PC-3 (cell line): ENCODE measurements at regions not wholly inside any gene's neighbourhood (a gene's known extent, or its start where the extent isn't known, plus 50 kb on each side); places are given as distances from the start of the nearest gene placed in this dataset.

Experiments
- ATAC-seq: fragments of 200-7000 bp; cut with Tn5 transposase; 2 replicates; pipeline ENCODE4 v1.9.1; 2020; ENCODE audit warnings: mild to moderate bottlenecking, moderate library complexity
- BruUV-seq: library from RNA; stranded (reverse); fragments of 400-500 nt; replicated peaks from 2 replicates; lab custom pipeline; 2021; lab: Mats Ljungman, UMichigan
- CTCF ChIA-PET: fragments of 300-600 bp; sonication (Branson Sonifier 250); formaldehyde crosslinking; loops from one replicate; lab custom pipeline; 2022; ENCODE audit warnings: antibody characterized with exemption; lab: Charles Lee
- POLR2A ChIA-PET: fragments of 300-600 bp; sonication (Branson Sonifier 250); formaldehyde crosslinking; loops from one replicate; lab custom pipeline; 2022; ENCODE audit warnings: antibody characterized with exemption; ENCODE audit not compliant: unreplicated experiment; lab: Charles Lee
- DNase-seq: peaks from one replicate; pipeline ENCODE4 v3.0.0-alpha.2; 2015
- H2AFZ ChIP-seq: fragments of 300-600 bp; sonication (generic); 2 replicates; pipeline ENCODE4 v1.6.0; 2016; ENCODE audit warnings: antibody characterized with exemption, low read length
- H3F3A ChIP-seq: fragments of 300-600 bp; sonication (generic); one replicate; pipeline ENCODE4 v1.6.0; 2017; ENCODE audit warnings: antibody characterized with exemption, low read length, control low read depth, mild to moderate bottlenecking; ENCODE audit not compliant: unreplicated experiment
- H3K27ac ChIP-seq: fragments of 300-600 bp; sonication (generic); 2 replicates; pipeline ENCODE4 v1.5.1; 2016; ENCODE audit warnings: mild to moderate bottlenecking, low read length
- H3K27me3 ChIP-seq: fragments of 300-600 bp; sonication (generic); 2 replicates; pipeline ENCODE4 v1.6.1; 2016; ENCODE audit warnings: low read length, mixed read lengths
- H3K36me3 ChIP-seq: fragments of 300-600 bp; sonication (generic); 2 replicates; pipeline ENCODE4 v1.6.1; 2016; ENCODE audit warnings: low read depth, mixed run types, low read length, mixed read lengths
- H3K4me1 ChIP-seq: fragments of 300-600 bp; sonication (generic); 2 replicates; pipeline ENCODE4 v1.5.1; 2016; ENCODE audit warnings: low read length; ENCODE audit not compliant: insufficient read depth
- H3K4me2 ChIP-seq: fragments of 300-600 bp; sonication (generic); 2 replicates; pipeline ENCODE4 v1.6.0; 2016; ENCODE audit warnings: low read length
- H3K4me3 ChIP-seq: fragments of 300-600 bp; sonication (generic); 2 replicates; pipeline ENCODE4 v1.5.1; 2016; ENCODE audit warnings: mild to moderate bottlenecking, low read length, mixed read lengths
- H3K79me2 ChIP-seq: fragments of 300-600 bp; sonication (generic); 2 replicates; pipeline ENCODE4 v1.6.1; 2017; ENCODE audit warnings: low read length, mixed read lengths
- H3K9ac ChIP-seq: fragments of 300-600 bp; sonication (generic); 2 replicates; pipeline ENCODE4 v1.6.0; 2016; ENCODE audit warnings: mild to moderate bottlenecking, low read length
- H3K9me2 ChIP-seq: fragments of 300-600 bp; sonication (generic); replicated peaks from 2 replicates; pipeline ENCODE4 v1.6.1; 2016; ENCODE audit warnings: mixed run types, low read length, mixed read lengths
- H3K9me3 ChIP-seq: fragments of 300-600 bp; sonication (generic); 2 replicates; pipeline ENCODE4 v1.6.1; 2016; ENCODE audit warnings: low read length, mixed read lengths
- H4K20me1 ChIP-seq: fragments of 300-600 bp; sonication (generic); 2 replicates; pipeline ENCODE4 v1.6.1; 2016; ENCODE audit warnings: low read length, mixed read lengths
- EZH2 ChIP-seq: fragments of 300-600 bp; sonication (generic); IDR thresholded peaks from one replicate; pipeline ENCODE4 v1.6.1; 2017; ENCODE audit warnings: antibody characterized with exemption, mild to moderate bottlenecking, low read length; ENCODE audit not compliant: unreplicated experiment
- EZH2phosphoT487 ChIP-seq: fragments of 300-600 bp; sonication (generic); IDR thresholded peaks from 2 replicates; pipeline ENCODE4 v1.6.1; 2018; ENCODE audit warnings: mild to moderate bottlenecking, antibody characterized with exemption, low read length, borderline replicate concordance
- intact Hi-C: fragments of 100-400 bp; cut with micrococcal nuclease; formaldehyde crosslinking; loops from 2 replicates; pipeline ENCODE4 v1.9.0; 2023
- TF ChIP-seq, protein P1 (sequence below): fragments of 300-600 bp; sonication (generic); conservative IDR thresholded peaks from 2 replicates; pipeline ENCODE4 v1.5.1; 2017; ENCODE audit warnings: antibody characterized with exemption, low read depth, mild to moderate bottlenecking, low read length

DNA sequence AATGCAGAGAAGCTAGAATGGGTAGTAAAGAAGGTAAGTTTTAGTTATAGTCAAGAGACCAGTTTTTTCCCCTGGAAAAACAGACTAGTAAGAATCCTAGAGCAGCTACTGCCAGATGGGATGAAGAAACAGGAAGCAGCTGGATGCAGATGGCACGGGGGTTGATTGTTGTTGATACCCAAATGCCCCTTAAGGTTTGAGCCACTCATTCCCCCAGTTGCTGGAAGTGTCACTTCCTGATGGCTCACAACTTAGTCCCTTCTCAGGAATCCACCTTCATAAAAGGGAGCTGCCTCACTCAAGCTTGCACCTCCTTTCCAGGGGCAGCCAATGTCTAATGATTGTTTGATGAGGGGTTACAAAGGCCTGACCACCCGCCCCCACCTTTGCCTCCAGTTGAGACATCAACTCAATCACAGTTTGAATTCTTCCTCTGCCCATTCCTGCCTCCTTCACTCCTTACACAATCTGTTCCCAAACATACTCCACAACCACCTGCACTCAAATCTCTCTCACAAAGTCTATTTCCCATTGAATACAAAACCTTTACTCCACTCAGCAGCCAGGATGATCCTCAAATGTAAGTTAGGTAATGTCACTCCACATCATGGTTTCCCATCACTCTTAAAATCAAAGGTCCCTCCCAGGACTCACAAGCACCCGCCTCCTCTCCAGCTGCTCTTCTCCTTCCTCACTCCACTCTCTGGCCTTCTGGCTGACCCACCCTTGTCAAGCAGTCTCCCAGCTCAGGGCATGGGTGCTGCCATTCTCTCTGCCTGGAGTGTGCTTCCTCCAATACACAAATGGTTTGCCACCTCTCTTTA is 450.1 kb upstream of the THBS1 start:
- no peaks in the 10 kb centered on the region for H4K20me1 ChIP-seq
- H3K79me2 ChIP-seq, result no peaks in the 10 kb centered on the region
- no peak overlapping the region for H2AFZ ChIP-seq
- H3K27ac ChIP-seq, result peak overlapping the region; percentile 97
- H3K9me2 ChIP-seq, result no peaks in the 10 kb centered on the region
- ATAC-seq, result no peak
- no peaks in the 10 kb centered on the region for H3K27me3 ChIP-seq
- peak overlapping the region; percentile 34; the same call in 1 of the 2 replicates for H3K9ac ChIP-seq
- peaks cover 82% of the 10 kb centered on the region for H3K4me1 ChIP-seq
- peak; percentile 64 for DNase-seq
- no peaks in the 10 kb centered on the region for H3K36me3 ChIP-seq
- TF ChIP-seq EZH2phosphoT487 (no peak), EZH2 (no peak)
- POLR2A ChIA-PET, result interaction anchor here (0.5 kb wide), 1 partner anchor 704 kb away, joined by 4 read pairs; no protein-coding TSS in a partner anchor
- peaks cover 9% of the 10 kb centered on the region for H3F3A ChIP-seq
- H3K4me2 ChIP-seq, result peak overlapping the region; percentile 31
- intact Hi-C loops, result no loop called here
- no peaks in the 10 kb centered on the region for H3K9me3 ChIP-seq
- BruUV-seq, result no TSS peak
- CTCF ChIA-PET, result interaction anchor here (1.5 kb wide), 1 partner anchor 24 kb away, joined by 3 read pairs; no protein-coding TSS in a partner anchor
- H3K4me3 ChIP-seq, result 0 out of 2 replicates have a peak overlapping the region, but pooled peaks have one; percentile 7

DNA sequence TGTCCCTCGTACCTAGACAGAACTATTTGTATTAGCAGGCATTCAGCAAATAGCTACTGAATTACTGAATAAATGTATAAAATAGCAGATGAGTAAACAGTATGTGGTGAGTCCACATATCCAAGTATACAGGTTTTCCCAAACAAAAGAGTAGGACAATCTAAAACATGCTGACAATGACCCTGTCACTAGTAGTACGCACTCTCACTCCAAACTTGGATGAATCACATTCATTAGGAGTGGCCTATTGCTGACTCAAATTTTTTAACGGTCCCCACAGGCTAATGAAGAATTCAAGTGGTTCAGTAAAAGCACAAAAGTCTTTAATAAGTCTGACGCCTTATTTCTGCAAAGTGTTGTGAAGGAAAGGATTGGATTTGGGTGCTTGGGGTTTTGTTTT is 449.3 kb upstream of the THBS1 start:
- ChIA-PET POLR2A (interaction anchor here (0.5 kb wide), 1 partner anchor 703 kb away, joined by 4 read pairs; no protein-coding TSS in a partner anchor), CTCF (interaction anchor here (1.5 kb wide), 1 partner anchor 23 kb away, joined by 3 read pairs; no protein-coding TSS in a partner anchor)
- intact Hi-C loops, result no loop called here
- Histone ChIP-seq H3K4me2 (peak overlapping the region; percentile 31), H2AFZ (no peak overlapping the region), H3F3A (peaks cover 9% of the 10 kb centered on the region), H3K27ac (peak overlapping the region; percentile 97), H3K9me3 (no peaks in the 10 kb centered on the region), H3K27me3 (no peaks in the 10 kb centered on the region), H3K4me1 (peaks cover 76% of the 10 kb centered on the region), H3K9me2 (no peaks in the 10 kb centered on the region), H3K4me3 (no peak overlapping the region), H3K36me3 (no peaks in the 10 kb centered on the region), H3K79me2 (no peaks in the 10 kb centered on the region), H3K9ac (peak overlapping the region; percentile 8; the same call in 1 of the 2 replicates), H4K20me1 (no peaks in the 10 kb centered on the region)
- DNase-seq, result peak; percentile 86
- peak; percentile 70 for ATAC-seq
- BruUV-seq, result no TSS peak
- TF ChIP-seq EZH2phosphoT487 (no peak), EZH2 (no peak)
- TF ChIP-seq, protein P1, sequence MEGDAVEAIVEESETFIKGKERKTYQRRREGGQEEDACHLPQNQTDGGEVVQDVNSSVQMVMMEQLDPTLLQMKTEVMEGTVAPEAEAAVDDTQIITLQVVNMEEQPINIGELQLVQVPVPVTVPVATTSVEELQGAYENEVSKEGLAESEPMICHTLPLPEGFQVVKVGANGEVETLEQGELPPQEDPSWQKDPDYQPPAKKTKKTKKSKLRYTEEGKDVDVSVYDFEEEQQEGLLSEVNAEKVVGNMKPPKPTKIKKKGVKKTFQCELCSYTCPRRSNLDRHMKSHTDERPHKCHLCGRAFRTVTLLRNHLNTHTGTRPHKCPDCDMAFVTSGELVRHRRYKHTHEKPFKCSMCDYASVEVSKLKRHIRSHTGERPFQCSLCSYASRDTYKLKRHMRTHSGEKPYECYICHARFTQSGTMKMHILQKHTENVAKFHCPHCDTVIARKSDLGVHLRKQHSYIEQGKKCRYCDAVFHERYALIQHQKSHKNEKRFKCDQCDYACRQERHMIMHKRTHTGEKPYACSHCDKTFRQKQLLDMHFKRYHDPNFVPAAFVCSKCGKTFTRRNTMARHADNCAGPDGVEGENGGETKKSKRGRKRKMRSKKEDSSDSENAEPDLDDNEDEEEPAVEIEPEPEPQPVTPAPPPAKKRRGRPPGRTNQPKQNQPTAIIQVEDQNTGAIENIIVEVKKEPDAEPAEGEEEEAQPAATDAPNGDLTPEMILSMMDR, result no peak

DNA sequence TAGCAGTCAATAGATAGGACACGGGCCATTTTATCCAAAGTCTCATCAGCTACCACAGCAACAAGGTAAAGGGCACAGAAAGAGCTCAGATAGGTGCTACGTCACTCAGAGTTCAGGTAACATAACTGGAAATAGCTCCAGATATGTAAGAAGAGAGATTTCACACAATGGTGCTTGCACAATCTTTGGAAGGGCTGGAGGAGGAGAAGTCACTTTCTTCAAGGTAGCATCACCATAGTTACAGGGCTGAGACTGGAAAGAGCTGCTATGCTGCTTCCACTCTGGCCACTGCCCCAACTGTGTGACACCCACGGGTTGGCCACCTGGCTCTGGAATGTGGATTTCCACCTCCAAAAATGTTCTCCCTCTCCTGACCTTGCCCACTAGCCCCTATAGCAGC is 448.8 kb upstream of the THBS1 start:
- no peaks in the 10 kb centered on the region for H4K20me1 ChIP-seq
- no peak for DNase-seq
- H3K4me2 ChIP-seq, result peak overlapping the region; percentile 31
- TF ChIP-seq EZH2 (no peak), EZH2phosphoT487 (no peak)
- TF ChIP-seq, protein P1, result no peak
- peak overlapping the region; percentile 8; the same call in 1 of the 2 replicates for H3K9ac ChIP-seq
- no peaks in the 10 kb centered on the region for H3K9me2 ChIP-seq
- peaks cover 7% of the 10 kb centered on the region for H3F3A ChIP-seq
- peaks cover 73% of the 10 kb centered on the region for H3K4me1 ChIP-seq
- ChIA-PET POLR2A (no interaction called here), CTCF (interaction anchor here (1.5 kb wide), 1 partner anchor 22 kb away, joined by 3 read pairs; no protein-coding TSS in a partner anchor)
- no peaks in the 10 kb centered on the region for H3K27me3 ChIP-seq
- H3K4me3 ChIP-seq, result no peak overlapping the region
- H2AFZ ChIP-seq, result no peak overlapping the region
- no peaks in the 10 kb centered on the region for H3K79me2 ChIP-seq
- intact Hi-C loops, result no loop called here
- no TSS peak for BruUV-seq
- peak overlapping the region; percentile 97 for H3K27ac ChIP-seq
- no peaks in the 10 kb centered on the region for H3K9me3 ChIP-seq
- no peaks in the 10 kb centered on the region for H3K36me3 ChIP-seq
- no peak for ATAC-seq
